Suprapubic skin (tissue), 4 donors: ENCODE measurements at regions not wholly inside any gene's neighbourhood (a gene's known extent, or its start where the extent isn't known, plus 50 kb on each side); places are given as distances from the start of the nearest gene placed in this dataset.

Experiments
- DNase-seq, 2 donors: peaks; one replicate each; pipeline ENCODE4 v3.0.0-alpha.2; 2019; ENCODE audit warnings: low spot score in 2 of 2
- H3K27ac ChIP-seq: fragments of 200-600 bp; sonication (generic); one replicate; pipeline ENCODE4 v1.5.1; 2019
- H3K27me3 ChIP-seq: fragments of 200-600 bp; sonication (generic); one replicate; pipeline ENCODE4 v1.5.1; 2019
- H3K36me3 ChIP-seq: fragments of 200-600 bp; sonication (generic); one replicate; pipeline ENCODE4 v1.5.1; 2019
- H3K4me1 ChIP-seq: fragments of 200-600 bp; sonication (generic); one replicate; pipeline ENCODE4 v1.5.1; 2019
- H3K4me3 ChIP-seq: fragments of 200-600 bp; sonication (generic); one replicate; pipeline ENCODE4 v1.5.1; 2019; ENCODE audit warnings: mild to moderate bottlenecking
- H3K9me3 ChIP-seq: fragments of 200-600 bp; sonication (generic); one replicate; pipeline ENCODE4 v1.5.1; 2019
- EP300 ChIP-seq: sonication (generic); formaldehyde crosslinking; IDR thresholded peaks from one replicate; pipeline ENCODE4 v1.6.1; 2017; ENCODE audit warnings: antibody characterized with exemption
- POLR2A ChIP-seq, 2 donors: fragments of 450-650 bp; IDR thresholded peaks; one replicate each; pipeline ENCODE4 v1.6.1; 2017; ENCODE audit warnings: antibody characterized with exemption in 2 of 2, mild to moderate bottlenecking in 2 of 2, moderate library complexity in 2 of 2
- POLR2AphosphoS5 ChIP-seq, 3 donors: sonication (generic); formaldehyde crosslinking; IDR thresholded peaks; one replicate each; pipeline ENCODE4 v1.6.1; 2017; ENCODE audit warnings: antibody characterized with exemption in 3 of 3
- WGBS: methylation state at CpG from one replicate; pipeline ENCODE4 v1.1.5; 2018; 5-methylcytosine and 5-hydroxymethylcytosine counted together
- TF ChIP-seq, protein P1 (sequence below), 2 donors: fragments of 200-600 bp in 1 of 2; fragments of 450-650 bp in 1 of 2; sonication (generic) in 1 of 2; IDR thresholded peaks; one replicate each; pipeline ENCODE4 v1.5.1; 2016 to 2019; ENCODE audit warnings: antibody characterized with exemption in 2 of 2, mild to moderate bottlenecking in 1 of 2, moderate library complexity in 1 of 2

DNA sequence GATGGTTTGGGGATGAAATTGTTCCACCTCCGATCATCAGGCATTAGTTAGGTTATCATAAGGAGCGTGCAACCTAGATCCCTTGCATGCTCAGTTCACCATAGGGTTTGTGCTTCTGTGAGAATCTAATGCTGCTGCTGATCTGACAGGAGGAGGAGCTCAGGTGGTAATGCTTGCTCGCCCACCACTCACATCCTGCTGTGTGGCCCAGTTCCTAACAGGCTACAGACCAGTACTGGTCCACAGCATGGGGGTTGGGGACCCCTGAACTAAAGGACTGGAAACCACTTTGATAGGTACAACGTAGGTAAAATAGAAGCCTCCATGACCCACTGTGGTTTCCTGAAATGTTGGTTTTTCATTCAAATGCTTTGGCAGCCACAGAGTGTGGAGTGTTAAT lies 109.3 kb upstream of the PROKR2 start:
- no peaks in the 10 kb centered on the region for H3K36me3 ChIP-seq
- H3K9me3 ChIP-seq, result no peaks in the 10 kb centered on the region
- DNase-seq, result no peak
- no peak overlapping the region for H3K4me3 ChIP-seq
- WGBS, result 84% methylated on average over 4 of the region's 4 CpGs
- H3K27me3 ChIP-seq, result peaks cover 4% of the 10 kb centered on the region
- no peaks in the 10 kb centered on the region for H3K4me1 ChIP-seq
- TF ChIP-seq EP300, result no peak
- no peak for TF ChIP-seq POLR2A (IDR thresholded peaks at IDR 0.05)
- TF ChIP-seq POLR2AphosphoS5 (IDR thresholded peaks at IDR 0.05), result no peak
- TF ChIP-seq, protein P1, sequence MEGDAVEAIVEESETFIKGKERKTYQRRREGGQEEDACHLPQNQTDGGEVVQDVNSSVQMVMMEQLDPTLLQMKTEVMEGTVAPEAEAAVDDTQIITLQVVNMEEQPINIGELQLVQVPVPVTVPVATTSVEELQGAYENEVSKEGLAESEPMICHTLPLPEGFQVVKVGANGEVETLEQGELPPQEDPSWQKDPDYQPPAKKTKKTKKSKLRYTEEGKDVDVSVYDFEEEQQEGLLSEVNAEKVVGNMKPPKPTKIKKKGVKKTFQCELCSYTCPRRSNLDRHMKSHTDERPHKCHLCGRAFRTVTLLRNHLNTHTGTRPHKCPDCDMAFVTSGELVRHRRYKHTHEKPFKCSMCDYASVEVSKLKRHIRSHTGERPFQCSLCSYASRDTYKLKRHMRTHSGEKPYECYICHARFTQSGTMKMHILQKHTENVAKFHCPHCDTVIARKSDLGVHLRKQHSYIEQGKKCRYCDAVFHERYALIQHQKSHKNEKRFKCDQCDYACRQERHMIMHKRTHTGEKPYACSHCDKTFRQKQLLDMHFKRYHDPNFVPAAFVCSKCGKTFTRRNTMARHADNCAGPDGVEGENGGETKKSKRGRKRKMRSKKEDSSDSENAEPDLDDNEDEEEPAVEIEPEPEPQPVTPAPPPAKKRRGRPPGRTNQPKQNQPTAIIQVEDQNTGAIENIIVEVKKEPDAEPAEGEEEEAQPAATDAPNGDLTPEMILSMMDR (IDR thresholded peaks at IDR 0.05), result no peak
- no peak overlapping the region for H3K27ac ChIP-seq

DNA sequence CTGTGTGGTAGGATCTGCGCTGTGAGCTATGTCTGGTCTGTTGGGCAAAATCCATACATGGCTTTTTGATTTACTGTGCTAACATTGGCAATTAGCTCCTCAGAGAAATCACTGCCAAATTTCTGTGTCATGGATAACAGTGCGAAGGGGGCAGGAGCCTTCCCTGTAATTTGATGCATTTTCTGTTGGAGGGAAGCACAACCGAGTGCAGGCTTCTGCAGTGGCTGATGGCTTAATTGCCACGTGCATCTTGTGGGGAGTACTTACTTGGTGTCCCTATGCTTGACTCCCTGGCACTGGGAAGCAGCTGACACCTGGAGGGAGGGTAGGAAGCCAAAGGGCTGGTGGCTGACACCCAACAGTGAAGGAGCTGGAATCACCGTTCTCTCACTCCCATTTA lies 99.3 kb upstream of the PROKR2 start:
- Histone ChIP-seq H3K27ac (no peak overlapping the region), H3K27me3 (no peaks in the 10 kb centered on the region), H3K9me3 (no peaks in the 10 kb centered on the region), H3K4me3 (no peak overlapping the region), H3K4me1 (no peaks in the 10 kb centered on the region), H3K36me3 (no peaks in the 10 kb centered on the region)
- no peak for DNase-seq
- 28% methylated on average over 2 of the region's 5 CpGs for WGBS
- no peak for TF ChIP-seq POLR2A (IDR thresholded peaks at IDR 0.05)
- TF ChIP-seq POLR2AphosphoS5 (IDR thresholded peaks at IDR 0.05), result no peak
- no peak for TF ChIP-seq EP300
- TF ChIP-seq, protein P1 (IDR thresholded peaks at IDR 0.05), result no peak

DNA sequence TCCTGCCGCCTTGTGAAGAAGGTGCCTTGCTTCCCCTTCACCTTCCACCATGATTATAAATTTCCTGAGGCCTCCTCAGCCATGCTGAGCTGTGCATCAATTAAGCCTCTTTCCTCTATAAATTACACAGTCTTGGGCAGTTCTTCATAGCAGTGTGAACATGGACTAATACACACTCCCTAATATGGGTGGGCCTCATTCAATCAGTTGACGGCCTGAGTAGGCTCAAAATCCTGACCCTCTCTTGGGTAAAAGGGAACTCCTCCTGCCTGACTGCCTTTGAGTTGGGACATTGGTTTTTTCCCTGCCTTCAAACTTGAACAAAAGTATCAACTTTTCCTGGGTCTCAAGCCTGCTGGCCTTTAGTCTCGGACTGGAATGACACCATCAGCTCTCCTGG lies 96.6 kb upstream of the PROKR2 start:
- H3K4me1 ChIP-seq, result no peaks in the 10 kb centered on the region
- no peak overlapping the region for H3K4me3 ChIP-seq
- DNase-seq, result no peak
- no peak for TF ChIP-seq POLR2A (IDR thresholded peaks at IDR 0.05)
- TF ChIP-seq POLR2AphosphoS5 (IDR thresholded peaks at IDR 0.05), result no peak
- TF ChIP-seq EP300, result no peak
- TF ChIP-seq, protein P1 (IDR thresholded peaks at IDR 0.05), result no peak
- H3K27me3 ChIP-seq, result peaks cover 8% of the 10 kb centered on the region
- no peak overlapping the region for H3K27ac ChIP-seq
- H3K9me3 ChIP-seq, result no peaks in the 10 kb centered on the region
- 95% methylated on average over 3 of the region's 3 CpGs for WGBS
- H3K36me3 ChIP-seq, result no peaks in the 10 kb centered on the region

DNA sequence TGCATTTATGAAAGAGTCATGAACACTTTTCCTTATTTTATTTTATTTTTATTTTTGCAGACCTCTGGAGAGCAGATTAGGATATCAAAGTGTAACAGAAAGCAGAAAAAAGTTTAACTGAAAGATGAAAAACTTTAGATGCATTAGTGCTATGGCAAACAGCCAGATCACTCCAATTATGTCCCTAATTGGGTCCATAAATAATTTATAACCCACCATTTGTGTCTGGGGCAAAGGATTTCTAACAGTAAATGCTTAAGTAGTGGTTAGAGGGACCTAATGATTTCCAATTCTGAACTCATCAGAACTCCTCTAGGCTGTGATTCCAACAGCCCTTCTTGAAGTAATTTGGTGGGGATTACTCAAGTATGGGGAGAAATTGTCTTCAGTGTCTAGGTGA lies 93.7 kb upstream of the PROKR2 start:
- TF ChIP-seq, protein P1 (IDR thresholded peaks at IDR 0.05), result no peak
- TF ChIP-seq POLR2A (IDR thresholded peaks at IDR 0.05) (no peak), POLR2AphosphoS5 (IDR thresholded peaks at IDR 0.05) (no peak), EP300 (no peak)
- peaks cover 8% of the 10 kb centered on the region for H3K27me3 ChIP-seq
- no peaks in the 10 kb centered on the region for H3K9me3 ChIP-seq
- H3K4me1 ChIP-seq, result no peaks in the 10 kb centered on the region
- H3K36me3 ChIP-seq, result no peaks in the 10 kb centered on the region
- no peak overlapping the region for H3K4me3 ChIP-seq
- no peak for DNase-seq
- no peak overlapping the region for H3K27ac ChIP-seq

DNA sequence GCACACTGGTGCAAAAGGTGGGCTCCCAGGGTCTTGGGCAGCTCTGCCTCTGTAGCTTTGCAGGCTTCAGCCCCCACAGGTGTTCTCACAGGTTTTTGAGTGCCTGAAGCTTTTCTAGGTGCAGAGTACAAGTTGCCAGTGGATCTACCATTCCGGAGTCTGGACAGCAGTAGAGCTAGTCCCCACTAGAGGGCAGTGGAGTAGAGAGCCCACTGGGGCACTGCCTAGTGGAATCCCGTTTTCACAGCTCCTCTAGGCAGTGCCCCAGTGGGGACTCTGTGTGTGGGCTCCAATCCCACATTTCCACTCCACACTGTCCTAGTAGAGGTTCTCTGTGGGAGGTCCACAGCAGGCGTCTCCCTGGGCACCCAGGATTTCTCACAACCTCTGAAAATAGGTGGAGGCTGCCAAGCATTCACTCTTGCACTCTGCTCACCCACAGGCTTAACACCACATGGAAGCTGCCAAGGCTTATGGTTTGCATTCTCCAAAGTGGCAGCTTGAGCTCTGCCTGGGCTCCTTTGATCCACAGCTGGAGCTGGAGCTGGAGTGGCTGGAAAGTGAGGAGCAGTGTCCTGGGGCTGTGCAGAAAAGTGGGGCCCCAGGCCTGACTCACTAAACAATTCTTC lies 86.3 kb upstream of the PROKR2 start:
- no peak for DNase-seq
- H3K36me3 ChIP-seq, result no peaks in the 10 kb centered on the region
- no peaks in the 10 kb centered on the region for H3K9me3 ChIP-seq
- no peaks in the 10 kb centered on the region for H3K4me1 ChIP-seq
- H3K4me3 ChIP-seq, result no peak overlapping the region
- TF ChIP-seq POLR2AphosphoS5 (IDR thresholded peaks at IDR 0.05) (no peak), POLR2A (IDR thresholded peaks at IDR 0.05) (no peak), EP300 (no peak)
- TF ChIP-seq, protein P1 (IDR thresholded peaks at IDR 0.05), result no peak
- 0% methylated on average over 2 of the region's 3 CpGs for WGBS
- H3K27ac ChIP-seq, result no peak overlapping the region
- no peaks in the 10 kb centered on the region for H3K27me3 ChIP-seq
